HepG2 (cell line): ENCODE measurements at regions not wholly inside any gene's neighbourhood (a gene's known extent, or its start where the extent isn't known, plus 50 kb on each side); places are given as distances from the start of the nearest gene placed in this dataset.
"Not testable (repeated sequence)": the region's sequence is repeated elsewhere in the genome, so short reads cannot be mapped to it uniquely, and the experiment has no call there.

ENCODE experiments used
- ATAC-seq: fragments of 200-7000 bp; cut with Tn5 transposase; 3 replicates; pipeline ENCODE4 v1.9.1; 2020; ENCODE audit warnings: mild to moderate bottlenecking, moderate library complexity
- BruUV-seq: library from RNA; stranded (reverse); fragments of 400-500 nt; replicated peaks from 2 replicates; lab custom pipeline; 2021; lab: Mats Ljungman, UMichigan
- CTCF ChIA-PET: fragments of 300-600 bp; formaldehyde crosslinking; extraction: SDS; loops from one replicate; lab custom pipeline; 2021; ENCODE audit warnings: low total read pairs, inconsistent platforms, low intra/inter-chr PET ratio; lab: Yijun Ruan, JAX
- POLR2A ChIA-PET: fragments of 350-600 bp; sonication (Branson Sonifier 250); formaldehyde crosslinking; loops from one replicate; lab custom pipeline; 2020; ENCODE audit warnings: antibody characterized with exemption, inconsistent platforms; lab: Yijun Ruan, JAX
- DNase-seq: peaks from one replicate; pipeline ENCODE4 v3.0.0-alpha.2; 2015; ENCODE audit warnings: low spot score
- FAIRE-seq: peaks from 3 replicates; lab custom pipeline; 2011; peaks lifted over from hg19 to GRCh38; lab: Jason Lieb, UNC
- H2AFZ ChIP-seq: one replicate; pipeline ENCODE4 v1.6.1; 2011; ENCODE audit warnings: low read length, inconsistent platforms
- H3K27ac ChIP-seq: fragments of 300-600 bp; 3 replicates; pipeline ENCODE4 v1.8.0; 2011; ENCODE audit warnings: mixed run types, mild to moderate bottlenecking, mixed read lengths, low read length, inconsistent platforms; ENCODE audit not compliant: insufficient read depth; ENCODE audit errors: extremely low read length
- H3K27me3 ChIP-seq, 2 experiments: fragments of 200-600 bp in 1 of 2; 2 replicates in 1 of 2; 3 replicates in 1 of 2; pipeline versions ENCODE4 v1.6.0 to v1.8.0; 2011; ENCODE audit warnings: low read length in 2 of 2, mild to moderate bottlenecking in 2 of 2, moderate library complexity in 2 of 2, inconsistent platforms in 1 of 2; ENCODE audit not compliant: insufficient read depth in 2 of 2, control insufficient read depth in 1 of 2
- H3K36me3 ChIP-seq, 2 experiments: fragments of 200-600 bp in 1 of 2; replicated peaks in 1 of 2; 2 replicates in 1 of 2; 3 replicates in 1 of 2; pipeline versions ENCODE4 v1.5.1 to v1.8.0; 2011; ENCODE audit warnings: low read length in 2 of 2, inconsistent platforms in 1 of 2; ENCODE audit not compliant: insufficient read depth in 2 of 2, control insufficient read depth in 1 of 2
- H3K4me1 ChIP-seq: 2 replicates; pipeline ENCODE4 v1.5.1; 2012; ENCODE audit warnings: low read length, inconsistent platforms; ENCODE audit not compliant: insufficient read depth
- H3K4me2 ChIP-seq: 2 replicates; pipeline ENCODE4 v1.6.0; 2011; ENCODE audit warnings: low read depth, low read length, inconsistent platforms
- H3K4me3 ChIP-seq, 3 experiments: fragments of 200-600 bp in 1 of 3; sonication (generic), shearing (Covaris generic) in 1 of 3; replicated peaks in 1 of 3; 2 replicates each; pipeline ENCODE4 v1.5.1; 2011 to 2016; ENCODE audit warnings: low read length in 3 of 3, inconsistent platforms in 2 of 3, low read depth in 2 of 3, mild to moderate bottlenecking in 2 of 3, control low read depth in 1 of 3, mixed read lengths in 1 of 3; ENCODE audit not compliant: insufficient read depth in 1 of 3
- H3K79me2 ChIP-seq: one replicate; pipeline ENCODE4 v1.6.1; 2011; ENCODE audit warnings: low read length, inconsistent platforms; ENCODE audit not compliant: insufficient read depth
- H3K9ac ChIP-seq: 2 replicates; pipeline ENCODE4 v1.6.0; 2011; ENCODE audit warnings: mild to moderate bottlenecking, low read depth, low read length, inconsistent platforms; ENCODE audit not compliant: insufficient read depth
- H3K9me3 ChIP-seq: 2 replicates; pipeline ENCODE4 v1.5.1; 2012; ENCODE audit warnings: mild to moderate bottlenecking, low read length
- H4K20me1 ChIP-seq: 2 replicates; pipeline ENCODE4 v1.6.0; 2011; ENCODE audit warnings: inconsistent platforms, mild to moderate bottlenecking, low read length, moderate library complexity; ENCODE audit not compliant: insufficient read depth
- WGBS: methylation state at CpG from one replicate; pipeline ENCODE4 v1.1.6; 2017; ENCODE audit warnings: low lambda C conversion rate; 5-methylcytosine and 5-hydroxymethylcytosine counted together
- in situ Hi-C: cut with HindIII; loops from 2 replicates; pipeline ENCODE4 v1.10.0; 2017; ENCODE audit warnings: low pct_unique_long_range_greater_than_20kb; ENCODE audit not compliant: extremely low pct_ligation_motif_present
- intact Hi-C: fragments of 100-400 bp; cut with micrococcal nuclease; formaldehyde crosslinking; loops from one replicate; pipeline ENCODE4 v1.10.0; 2022; ENCODE audit not compliant: unreplicated experiment

DNA sequence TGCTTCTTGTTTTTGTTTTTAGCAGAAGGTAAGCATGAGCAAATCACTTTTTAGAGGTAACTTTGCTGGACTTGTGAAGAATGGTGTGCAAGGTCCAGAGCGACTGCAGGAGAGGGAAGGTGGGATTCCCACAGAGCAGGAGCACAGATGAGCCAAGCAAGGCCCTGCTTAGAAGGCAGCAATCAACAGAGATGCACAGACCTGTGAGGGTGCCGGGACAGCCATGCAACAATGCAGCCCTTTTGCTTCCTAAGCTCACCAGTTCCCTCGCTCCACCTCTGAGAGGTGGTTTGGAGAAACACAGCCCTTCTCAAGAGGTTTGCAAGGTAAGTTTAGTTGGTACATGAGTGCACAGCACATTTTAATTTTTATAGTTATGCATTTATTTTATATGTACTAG lies 85.1 kb upstream of the FBXO28 start:
- H3K9me3 ChIP-seq, ATAC-seq, H3K4me3 ChIP-seq: not testable (repeated sequence)

GRCh38 chr1:224023122-224023521 lies 90.8 kb upstream of the FBXO28 start:
- H2AFZ ChIP-seq, H3K9me3 ChIP-seq, in situ Hi-C loops, POLR2A ChIA-PET, H3K4me1 ChIP-seq, BruUV-seq, FAIRE-seq, intact Hi-C loops, H3K27ac ChIP-seq, H3K79me2 ChIP-seq, H3K4me2 ChIP-seq, H3K27me3 ChIP-seq, H3K36me3 ChIP-seq, ATAC-seq, H3K4me3 ChIP-seq, H4K20me1 ChIP-seq, DNase-seq, CTCF ChIA-PET, H3K9ac ChIP-seq: not testable (repeated sequence)
- WGBS: 62% methylated on average over 3 of the region's 3 CpGs

More for the DNA sequence above, 85.1 kb upstream of the FBXO28 start:
- FAIRE-seq, H3K4me1 ChIP-seq, H3K79me2 ChIP-seq, H4K20me1 ChIP-seq, DNase-seq, H3K36me3 ChIP-seq, H3K4me2 ChIP-seq, H3K9ac ChIP-seq, CTCF ChIA-PET, in situ Hi-C loops, BruUV-seq, POLR2A ChIA-PET, intact Hi-C loops, H3K27ac ChIP-seq, H3K27me3 ChIP-seq, H2AFZ ChIP-seq: not testable (repeated sequence)
- WGBS: 90% methylated on average over 3 of the region's 3 CpGs

- H3K27me3 ChIP-seq, H3K4me2 ChIP-seq, H3K27ac ChIP-seq, DNase-seq, H3K9ac ChIP-seq, H4K20me1 ChIP-seq, BruUV-seq, H3K4me3 ChIP-seq, in situ Hi-C loops, H3K9me3 ChIP-seq, H3K79me2 ChIP-seq, H2AFZ ChIP-seq, ATAC-seq, H3K4me1 ChIP-seq, intact Hi-C loops, FAIRE-seq, CTCF ChIA-PET, H3K36me3 ChIP-seq, POLR2A ChIA-PET: not testable (repeated sequence)
- 62% methylated on average over 6 of the region's 7 CpGs for WGBS
Observed at GRCh38 chr1:224022249-224022970, 91.5 kb upstream of the FBXO28 start.

- H3K4me1 ChIP-seq, FAIRE-seq, POLR2A ChIA-PET, H3K36me3 ChIP-seq, H3K4me2 ChIP-seq, H3K9ac ChIP-seq, H3K79me2 ChIP-seq, H3K9me3 ChIP-seq, H3K27ac ChIP-seq, H3K4me3 ChIP-seq, DNase-seq, CTCF ChIA-PET, BruUV-seq, intact Hi-C loops, in situ Hi-C loops, H4K20me1 ChIP-seq, ATAC-seq, H2AFZ ChIP-seq, H3K27me3 ChIP-seq: not testable (repeated sequence)
- WGBS: 97% methylated on average over 3 of the region's 3 CpGs
Observed at GRCh38 chr1:224019866-224020265, 94.0 kb upstream of the FBXO28 start.
